Cardiac muscle cell (in vitro differentiated cells and primary cell): ENCODE measurements at regions not wholly inside any gene's neighbourhood (a gene's known extent, or its start where the extent isn't known, plus 50 kb on each side); places are given as distances from the start of the nearest gene placed in this dataset.

ENCODE experiments used
- DNase-seq, 2 donors: peaks; one replicate each; pipeline versions ENCODE4 v3.0.0 to v3.0.0-alpha.2; 2010 to 2017; ENCODE audit warnings: low read depth in 1 of 2, low spot score in 1 of 2
- H3K27ac ChIP-seq: fragments of 200-600 bp; sonication (generic); 2 replicates; pipeline ENCODE4 v1.5.1; 2016
- H3K27me3 ChIP-seq: fragments of 200-600 bp; sonication (generic); 2 replicates; pipeline ENCODE4 v1.6.0; 2016; ENCODE audit warnings: control low read depth
- H3K36me3 ChIP-seq: fragments of 200-600 bp; sonication (generic); 2 replicates; pipeline ENCODE4 v1.5.1; 2016; ENCODE audit warnings: control low read depth
- H3K4me1 ChIP-seq: fragments of 200-600 bp; sonication (generic); 2 replicates; pipeline ENCODE4 v1.8.1; 2017; ENCODE audit warnings: low read depth, mild to moderate bottlenecking, mixed run types
- H3K4me3 ChIP-seq: fragments of 200-600 bp; sonication (generic); 2 replicates; pipeline ENCODE4 v1.5.1; 2016; ENCODE audit warnings: mild to moderate bottlenecking
- H3K9me3 ChIP-seq: fragments of 200-600 bp; sonication (generic); 2 replicates; pipeline ENCODE4 v1.5.1; 2017; ENCODE audit warnings: low read depth, mild to moderate bottlenecking, control low read depth
- TF ChIP-seq, protein P1 (sequence below): IDR thresholded peaks from 2 replicates; pipeline ENCODE4 v1.5.1; 2012; ENCODE audit warnings: low read depth, mild to moderate bottlenecking, low read length

DNA sequence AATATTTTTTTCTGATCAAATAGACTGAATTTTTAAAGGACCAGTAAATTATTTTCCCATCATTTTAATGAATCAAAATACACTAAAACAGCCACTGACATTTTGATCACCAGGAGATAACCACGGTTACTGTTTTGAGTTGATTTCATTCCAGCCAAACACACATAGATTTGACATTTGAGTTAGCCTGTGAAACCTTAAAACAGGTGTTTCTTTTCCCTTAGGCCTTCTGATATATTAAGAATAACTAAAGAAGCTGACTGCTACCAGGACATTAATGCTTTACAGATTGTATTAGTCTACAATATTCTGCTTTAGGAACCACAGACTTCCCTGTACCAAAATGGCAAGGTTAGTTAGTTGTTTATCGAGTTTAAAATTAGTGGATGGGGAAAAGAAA, 193.4 kb downstream of the OMA1 start:
- H3K27ac ChIP-seq, result no peak overlapping the region
- no peaks in the 10 kb centered on the region for H3K36me3 ChIP-seq
- no peaks in the 10 kb centered on the region for H3K27me3 ChIP-seq
- TF ChIP-seq, protein P1, sequence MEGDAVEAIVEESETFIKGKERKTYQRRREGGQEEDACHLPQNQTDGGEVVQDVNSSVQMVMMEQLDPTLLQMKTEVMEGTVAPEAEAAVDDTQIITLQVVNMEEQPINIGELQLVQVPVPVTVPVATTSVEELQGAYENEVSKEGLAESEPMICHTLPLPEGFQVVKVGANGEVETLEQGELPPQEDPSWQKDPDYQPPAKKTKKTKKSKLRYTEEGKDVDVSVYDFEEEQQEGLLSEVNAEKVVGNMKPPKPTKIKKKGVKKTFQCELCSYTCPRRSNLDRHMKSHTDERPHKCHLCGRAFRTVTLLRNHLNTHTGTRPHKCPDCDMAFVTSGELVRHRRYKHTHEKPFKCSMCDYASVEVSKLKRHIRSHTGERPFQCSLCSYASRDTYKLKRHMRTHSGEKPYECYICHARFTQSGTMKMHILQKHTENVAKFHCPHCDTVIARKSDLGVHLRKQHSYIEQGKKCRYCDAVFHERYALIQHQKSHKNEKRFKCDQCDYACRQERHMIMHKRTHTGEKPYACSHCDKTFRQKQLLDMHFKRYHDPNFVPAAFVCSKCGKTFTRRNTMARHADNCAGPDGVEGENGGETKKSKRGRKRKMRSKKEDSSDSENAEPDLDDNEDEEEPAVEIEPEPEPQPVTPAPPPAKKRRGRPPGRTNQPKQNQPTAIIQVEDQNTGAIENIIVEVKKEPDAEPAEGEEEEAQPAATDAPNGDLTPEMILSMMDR, result no peak
- H3K4me3 ChIP-seq, result no peak overlapping the region
- H3K9me3 ChIP-seq, result no peaks in the 10 kb centered on the region
- DNase-seq, result no peak
- H3K4me1 ChIP-seq, result no peaks in the 10 kb centered on the region

DNA sequence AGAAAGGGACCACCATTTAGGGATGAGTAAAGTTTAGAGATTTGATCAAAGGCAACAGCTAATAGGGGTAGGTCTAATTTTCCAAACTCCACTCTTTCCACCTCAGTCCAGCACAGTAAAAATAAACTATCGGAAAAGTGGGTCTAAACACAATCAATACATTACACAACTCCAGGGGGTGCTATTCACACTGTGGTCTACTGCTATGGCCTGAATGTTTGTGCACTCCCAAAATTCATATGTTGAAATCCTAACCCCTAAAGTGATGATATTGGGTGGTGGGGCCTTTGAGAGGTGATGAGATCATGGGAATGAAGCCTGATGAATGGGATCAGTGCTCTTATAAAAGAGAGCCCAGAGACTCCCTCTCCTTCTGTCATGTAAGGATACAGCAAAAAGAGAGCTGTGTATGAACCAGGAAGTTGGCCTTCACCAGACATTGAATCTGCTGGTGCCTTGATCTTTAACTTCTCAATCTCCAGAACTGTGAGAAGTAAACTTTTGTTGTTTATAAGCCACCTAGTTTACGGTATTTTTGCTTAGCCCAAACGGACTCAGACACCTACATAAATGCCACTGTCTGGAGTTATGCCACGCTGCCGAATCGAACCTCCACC, 193.9 kb downstream of the OMA1 start:
- no peak overlapping the region for H3K4me3 ChIP-seq
- no peaks in the 10 kb centered on the region for H3K27me3 ChIP-seq
- DNase-seq, result no peak
- no peaks in the 10 kb centered on the region for H3K4me1 ChIP-seq
- no peaks in the 10 kb centered on the region for H3K9me3 ChIP-seq
- H3K36me3 ChIP-seq, result no peaks in the 10 kb centered on the region
- TF ChIP-seq, protein P1, result no peak
- no peak overlapping the region for H3K27ac ChIP-seq

DNA sequence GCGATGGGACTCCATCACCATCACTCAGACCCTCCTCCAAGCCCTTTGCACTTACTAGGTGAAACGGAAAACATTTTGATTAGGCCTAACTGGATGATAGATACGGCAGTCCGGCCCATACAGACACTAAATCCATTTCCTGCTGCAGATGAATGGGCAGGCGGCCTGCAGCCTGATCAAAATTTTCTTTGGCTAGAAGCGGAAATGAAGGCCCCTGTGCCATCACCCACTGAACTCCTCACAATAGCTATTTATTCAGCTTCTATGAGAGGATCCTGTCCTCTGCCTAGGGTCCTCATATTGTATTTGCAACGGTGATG, 200.5 kb downstream of the OMA1 start:
- TF ChIP-seq, protein P1, result no peak
- H3K4me1 ChIP-seq, result no peaks in the 10 kb centered on the region
- no peaks in the 10 kb centered on the region for H3K27me3 ChIP-seq
- no peak for DNase-seq
- no peaks in the 10 kb centered on the region for H3K9me3 ChIP-seq
- no peak overlapping the region for H3K27ac ChIP-seq
- H3K4me3 ChIP-seq, result no peak overlapping the region
- no peaks in the 10 kb centered on the region for H3K36me3 ChIP-seq

DNA sequence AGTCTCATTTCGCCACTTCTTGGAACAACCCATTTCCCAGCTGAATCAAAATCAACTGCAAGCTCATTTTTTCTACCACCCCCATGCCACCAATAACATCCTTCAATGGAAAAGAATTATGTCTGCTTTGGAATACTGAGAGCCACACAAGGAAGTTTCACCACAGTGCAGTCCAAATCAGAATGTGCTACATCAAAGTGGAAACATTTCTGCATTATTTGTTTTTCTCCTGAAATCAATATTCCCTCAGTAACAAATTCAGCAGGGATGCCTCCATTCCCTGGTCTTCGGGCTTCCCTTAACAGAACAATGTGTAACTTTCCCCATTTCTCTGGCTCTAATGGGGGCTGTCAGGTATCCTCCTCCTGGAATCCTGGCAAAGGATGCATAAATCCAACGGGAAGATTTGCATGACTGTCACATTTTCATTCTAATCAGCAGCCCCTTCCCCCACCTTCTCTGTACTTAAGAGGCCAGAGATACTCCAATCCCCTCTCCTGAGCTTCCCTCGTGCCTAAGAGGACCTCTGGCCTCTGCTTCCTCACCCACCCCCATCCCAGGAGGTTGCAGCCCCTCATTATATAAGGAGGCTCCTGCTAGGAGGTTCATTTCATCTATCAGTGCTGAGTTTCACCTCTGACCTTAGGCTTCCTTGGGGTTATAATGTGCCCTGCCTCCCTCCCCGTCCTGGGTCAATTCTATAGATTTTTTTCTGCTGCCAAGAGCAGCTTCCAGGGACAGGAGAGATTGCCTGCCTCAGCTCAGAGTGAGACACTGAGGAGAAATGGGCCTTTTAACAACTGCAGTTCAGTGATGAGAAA, 201.1 kb downstream of the OMA1 start:
- no peak for DNase-seq
- Histone ChIP-seq H3K27me3 (no peaks in the 10 kb centered on the region), H3K4me1 (no peaks in the 10 kb centered on the region), H3K36me3 (no peaks in the 10 kb centered on the region), H3K9me3 (no peaks in the 10 kb centered on the region), H3K27ac (no peak overlapping the region), H3K4me3 (no peak overlapping the region)
- TF ChIP-seq, protein P1, result no peak

DNA sequence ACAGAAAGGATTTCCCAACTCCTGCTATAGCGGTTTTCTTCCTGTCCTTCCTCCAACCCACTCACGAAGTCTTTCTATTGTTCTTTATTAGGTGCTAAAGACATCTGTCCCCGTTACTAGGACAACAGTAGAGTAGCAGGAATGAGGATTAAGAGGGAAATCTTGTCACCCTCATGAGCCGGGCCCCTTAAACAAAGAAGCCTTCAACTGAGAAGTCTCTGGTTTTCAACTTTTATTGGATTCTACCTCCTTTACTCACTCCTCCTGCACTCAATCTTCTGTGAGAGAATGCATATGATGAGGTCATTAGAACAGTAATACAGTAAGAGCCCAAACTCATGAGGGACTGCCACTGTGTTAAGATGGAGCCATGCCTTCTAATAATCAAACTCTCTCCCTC, 206.3 kb downstream of the OMA1 start:
- H3K4me3 ChIP-seq, result no peak overlapping the region
- no peak overlapping the region for H3K27ac ChIP-seq
- TF ChIP-seq, protein P1, result no peak
- no peak for DNase-seq
- H3K36me3 ChIP-seq, result no peaks in the 10 kb centered on the region
- no peaks in the 10 kb centered on the region for H3K9me3 ChIP-seq
- H3K4me1 ChIP-seq, result no peaks in the 10 kb centered on the region
- no peaks in the 10 kb centered on the region for H3K27me3 ChIP-seq
